ENCODE measurements at regions not wholly inside any gene's neighbourhood (a gene's known extent, or its start where the extent isn't known, plus 50 kb on each side); places are given as distances from the start of the nearest gene placed in this dataset.
"Not testable (repeated sequence)": the region's sequence is repeated elsewhere in the genome, so short reads cannot be mapped to it uniquely, and the experiment has no call there.

DNA sequence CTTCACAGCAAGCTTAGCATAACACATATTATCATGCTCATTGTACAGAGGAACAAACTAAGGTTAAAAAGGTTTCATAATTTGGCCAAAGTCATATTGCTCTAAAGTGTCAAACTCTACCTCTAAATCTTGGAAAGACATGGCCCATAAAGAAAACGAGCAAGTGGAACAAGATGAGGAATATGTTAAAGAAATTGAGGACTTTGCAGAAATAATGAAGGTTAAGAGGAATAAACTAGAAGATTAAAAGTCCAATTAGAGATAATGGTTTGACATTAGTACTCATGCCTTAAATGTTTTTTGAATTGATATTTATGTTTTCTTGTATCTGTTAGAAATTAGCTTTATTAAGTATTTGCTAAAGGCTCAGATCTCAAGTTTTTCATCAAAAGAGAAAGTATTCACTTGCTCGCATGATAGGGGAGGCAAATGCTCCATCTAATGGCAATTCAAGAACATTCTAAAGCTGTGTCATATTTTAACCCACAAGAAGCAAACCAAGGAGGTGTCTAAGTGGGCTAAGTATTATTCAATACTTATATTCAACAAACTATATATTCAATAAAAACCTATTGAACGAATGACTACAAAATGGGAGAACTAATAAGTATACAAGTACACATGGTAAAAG is 192.9 kb upstream of the SPTLC3 start:
- no peak for DNase-seq (ENCODE audit: low spot score)

DNA sequence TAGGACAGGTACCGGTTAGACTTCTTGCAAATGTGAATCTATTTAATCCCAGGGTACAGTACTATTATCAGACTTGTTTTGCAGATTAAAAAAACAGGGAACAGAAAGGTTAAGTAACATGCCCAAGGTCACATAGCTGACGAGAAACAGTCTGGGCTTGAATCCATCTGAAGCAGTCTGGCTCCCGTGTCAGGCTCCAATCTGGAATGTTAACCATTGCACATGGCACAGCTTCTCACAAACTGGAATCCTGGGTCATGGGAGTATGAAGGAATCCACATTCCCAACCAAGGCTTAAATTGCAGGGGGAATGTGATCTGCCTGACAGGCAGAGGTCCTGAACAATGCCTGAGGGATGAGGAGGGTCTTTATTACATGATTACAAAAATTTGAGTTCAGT is 187.5 kb upstream of the SPTLC3 start:
- DNase-seq (ENCODE audit: low spot score): no peak

GRCh38 chr20:12823734-12824133 is 185.0 kb upstream of the SPTLC3 start:
- no peak for DNase-seq (ENCODE audit: low spot score)

GRCh38 chr20:12824328-12825225 is 184.2 kb upstream of the SPTLC3 start:
- no peak for DNase-seq (ENCODE audit: low spot score)

- DNase-seq (ENCODE audit: low spot score): no peak
Measured at GRCh38 chr20:12825226-12825595, 183.6 kb upstream of the SPTLC3 start.

DNA sequence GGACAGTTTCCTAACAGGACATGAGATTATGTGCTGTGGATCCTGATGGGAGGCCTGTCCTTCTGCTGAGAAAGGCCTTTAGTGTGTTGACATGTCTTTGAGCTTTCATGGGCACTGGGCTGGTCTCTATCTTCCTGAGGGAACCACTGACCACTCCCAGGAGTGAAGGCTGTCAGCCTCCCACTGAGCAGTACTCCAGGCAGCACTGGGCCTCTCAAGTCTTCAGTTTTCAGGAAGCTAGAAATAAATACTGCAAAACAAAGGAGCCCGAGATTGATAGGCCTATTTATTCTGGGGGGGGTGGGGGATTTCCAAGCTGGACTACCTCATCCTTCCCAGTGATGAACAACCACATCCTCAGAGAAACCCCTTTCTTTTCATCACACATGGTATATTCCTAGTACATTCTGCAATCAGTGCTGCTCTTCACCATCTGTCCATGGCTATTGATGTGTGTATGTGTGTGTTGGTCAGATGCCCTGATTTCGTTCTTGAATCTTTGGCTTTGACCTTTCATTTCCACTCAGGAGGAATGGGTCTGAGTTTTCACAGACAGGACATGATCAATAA is 180.9 kb upstream of the SPTLC3 start:
- no peak for DNase-seq (ENCODE audit: low spot score)

- DNase-seq (ENCODE audit: low spot score): no peak
Measured at GRCh38 chr20:12829170-12829569, 179.6 kb upstream of the SPTLC3 start.

DNA sequence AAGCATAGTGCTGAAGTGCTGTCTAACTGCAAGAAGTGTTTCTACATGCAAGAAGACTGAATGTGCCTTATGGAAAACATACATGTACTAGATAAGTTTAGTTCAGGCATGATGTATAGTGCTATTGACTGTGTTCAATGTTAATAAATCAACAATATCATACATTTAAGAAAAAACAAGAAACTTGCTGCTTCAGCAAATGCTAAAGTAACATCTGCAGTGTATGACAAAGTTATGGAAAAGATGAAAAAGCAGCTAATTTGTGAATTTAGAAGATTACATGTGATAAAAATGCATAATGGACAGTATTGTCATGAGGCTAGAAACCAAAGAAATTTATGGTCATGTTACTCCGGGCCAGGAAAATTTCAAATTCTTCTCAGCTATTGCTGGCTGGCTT is 174.9 kb upstream of the SPTLC3 start:
- no peak for DNase-seq (ENCODE audit: low spot score)

GRCh38 chr20:12835999-12836398 is 172.8 kb upstream of the SPTLC3 start:
- no peak for DNase-seq (ENCODE audit: low spot score)

DNA sequence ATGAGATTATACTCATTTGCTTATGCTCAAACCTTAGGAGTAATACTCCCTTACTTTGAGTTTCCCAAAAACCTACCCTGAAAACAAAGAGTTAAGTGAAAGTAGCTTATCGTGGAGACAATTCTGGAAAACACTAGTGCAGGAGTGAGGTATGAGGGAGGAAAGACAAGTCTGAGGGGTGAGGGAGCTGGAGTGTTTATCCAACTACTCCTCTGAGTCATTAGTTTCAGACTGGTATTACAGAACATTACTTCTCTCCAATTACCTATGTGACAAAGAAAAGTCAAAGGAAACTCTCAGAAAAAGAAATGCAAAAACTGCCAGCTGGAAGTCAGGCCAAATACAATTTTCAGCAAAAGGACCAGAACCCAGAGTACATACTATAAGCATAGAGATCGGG is 171.1 kb upstream of the SPTLC3 start:
- DNase-seq (ENCODE audit: low spot score): no peak

- DNase-seq (ENCODE audit: low spot score): no peak
Measured at GRCh38 chr20:12838261-12838866, 170.4 kb upstream of the SPTLC3 start.

DNA sequence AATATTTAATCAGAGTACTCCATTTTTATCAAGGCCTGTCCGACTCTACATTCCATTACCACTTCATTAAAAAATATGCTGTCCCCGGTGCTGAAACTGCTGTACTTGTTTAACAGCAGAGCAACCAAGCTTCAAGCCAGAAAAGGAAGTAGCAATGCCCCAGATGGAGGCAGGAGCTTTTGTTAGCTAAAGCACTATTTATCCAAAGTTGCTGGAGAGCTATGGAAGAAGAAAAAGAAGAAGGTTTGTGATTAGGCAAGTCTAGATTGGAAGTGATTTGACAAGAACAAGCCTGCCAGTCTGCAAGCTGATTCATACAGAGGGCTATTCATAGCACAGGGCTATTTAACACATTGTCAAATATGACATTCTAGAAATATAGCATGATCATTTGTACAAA is 160.9 kb upstream of the SPTLC3 start:
- no peak for DNase-seq (ENCODE audit: low spot score)

DNA sequence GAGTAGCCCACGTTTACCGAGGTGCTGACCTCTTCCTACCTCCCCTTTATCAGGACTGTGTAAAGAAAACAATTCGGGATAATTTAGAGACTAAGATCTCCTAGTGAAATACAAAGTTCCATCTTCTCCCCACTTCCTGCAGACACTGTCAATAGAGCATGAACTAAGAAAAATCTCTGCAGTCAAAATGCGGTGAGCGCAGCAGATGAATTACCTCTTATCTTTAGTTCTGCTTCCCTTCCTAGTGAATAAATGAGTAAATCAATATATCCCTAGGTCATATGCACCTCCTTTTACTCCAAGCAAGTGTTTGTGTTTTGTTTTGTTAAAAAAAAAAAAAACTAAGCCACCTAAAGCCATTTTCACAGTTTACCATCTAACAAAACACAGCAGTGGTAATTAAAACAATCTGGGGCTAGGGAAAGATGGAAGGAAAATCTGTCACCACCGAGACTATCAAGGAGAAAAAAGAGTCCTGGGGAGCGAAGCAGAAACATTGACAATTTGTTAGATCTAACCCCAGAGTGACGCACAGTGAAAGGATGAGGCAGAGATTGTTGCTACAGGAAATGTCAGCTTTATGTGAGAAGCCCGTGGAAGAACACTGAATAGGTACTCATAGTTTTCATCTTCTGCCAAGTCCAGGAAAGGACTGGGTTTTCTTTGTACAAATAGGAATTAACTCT is 159.4 kb upstream of the SPTLC3 start:
- DNase-seq (ENCODE audit: low spot score): no peak

DNA sequence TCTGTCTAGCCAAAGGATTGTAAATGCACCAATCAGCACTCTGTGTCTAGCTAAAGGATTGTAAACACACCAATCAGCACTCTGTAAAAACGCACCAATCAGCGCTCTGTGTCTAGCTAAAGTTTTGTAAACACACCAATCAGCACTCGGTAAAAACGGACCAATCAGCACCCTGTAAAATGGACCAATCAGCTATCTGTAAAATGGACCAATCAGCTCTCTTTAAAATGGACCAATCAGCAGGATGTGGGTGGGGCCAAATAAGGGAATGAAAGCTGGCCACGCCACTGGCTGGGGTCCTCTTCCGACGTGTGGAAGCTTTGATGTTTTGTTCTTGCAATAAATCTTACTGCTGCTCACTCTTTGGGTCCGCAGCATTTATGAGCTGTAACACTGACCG is 151.1 kb upstream of the SPTLC3 start:
- not testable (repeated sequence) for DNase-seq (ENCODE audit: low spot score)

- DNase-seq (ENCODE audit: low spot score): no peak
Measured at GRCh38 chr20:12860619-12861247, 148.0 kb upstream of the SPTLC3 start.

GRCh38 chr20:12869669-12870068 is 139.1 kb upstream of the SPTLC3 start:
- DNase-seq (ENCODE audit: low spot score): no peak

- no peak for DNase-seq (ENCODE audit: low spot score)
Measured at GRCh38 chr20:12870588-12870987, 138.2 kb upstream of the SPTLC3 start.

DNA sequence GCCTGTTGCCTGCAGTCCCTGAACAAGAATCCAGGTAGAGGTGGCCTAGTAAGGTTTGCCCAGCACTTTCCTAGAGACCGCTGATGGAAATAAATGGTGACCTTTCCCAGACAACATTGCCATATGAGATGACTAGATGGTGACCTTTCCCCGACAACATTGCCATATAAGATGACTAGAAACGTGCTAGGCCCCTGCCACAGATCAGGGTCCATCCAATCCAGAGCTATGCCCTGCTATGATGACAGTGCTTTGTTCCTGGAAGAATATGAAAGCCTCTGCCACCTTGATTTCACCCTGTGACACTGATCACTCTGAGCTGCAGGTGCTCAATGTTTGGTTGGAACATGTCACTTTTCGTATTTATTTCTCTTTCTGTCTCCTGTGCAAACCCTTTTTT is 133.8 kb upstream of the SPTLC3 start:
- DNase-seq (ENCODE audit: low spot score): no peak

DNA sequence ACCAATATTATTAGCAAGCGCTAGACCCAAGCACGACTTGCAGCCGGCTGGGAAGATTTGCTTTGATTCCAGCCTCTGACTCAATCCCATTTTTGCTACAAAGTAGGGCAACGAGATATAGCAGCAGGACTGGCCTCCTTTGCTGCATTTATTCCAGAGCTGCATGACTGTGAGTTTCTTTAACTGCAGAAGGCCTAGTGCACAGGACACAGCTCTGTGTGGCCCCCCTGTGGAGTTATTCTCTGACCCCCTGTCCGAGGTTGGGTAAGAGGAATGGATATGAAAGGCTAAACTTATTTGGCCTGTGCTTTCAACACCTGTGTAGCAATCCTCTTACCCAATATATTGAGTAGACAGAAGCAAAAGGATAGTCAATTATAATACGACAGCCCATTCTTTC is 133.3 kb upstream of the SPTLC3 start:
- no peak for DNase-seq (ENCODE audit: low spot score)

DNA sequence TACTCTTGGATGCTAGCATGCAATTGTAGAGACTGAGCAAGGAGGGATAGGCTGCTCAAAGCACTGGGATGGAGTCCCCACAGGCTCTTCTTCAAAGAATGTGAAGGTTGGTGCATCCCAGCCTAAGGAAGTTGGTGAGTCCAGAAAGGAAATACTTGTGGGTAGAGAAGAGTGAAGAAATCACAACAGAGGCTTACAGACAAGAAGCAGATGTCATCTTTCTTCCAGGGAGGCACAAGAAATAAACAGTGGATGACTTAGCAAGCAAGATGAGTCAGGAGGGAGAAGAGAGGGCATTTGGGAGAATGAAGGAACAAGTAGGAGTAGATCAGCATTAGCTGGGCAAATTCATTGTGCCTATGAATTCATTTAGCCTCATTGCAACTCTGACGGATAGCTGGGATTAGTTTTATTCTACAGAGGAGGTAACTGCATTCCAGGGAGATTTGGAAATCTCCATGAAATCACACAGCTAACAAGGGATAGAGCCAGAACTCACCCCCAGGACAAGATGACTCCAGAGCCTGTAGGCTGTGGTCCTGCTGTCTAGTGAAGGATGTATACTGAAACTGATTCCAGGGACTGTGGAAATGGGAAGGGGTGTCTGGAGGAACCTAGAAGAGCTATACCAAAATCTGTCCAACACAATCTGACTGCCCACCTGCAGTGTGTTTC is 125.8 kb upstream of the SPTLC3 start:
- DNase-seq (ENCODE audit: low spot score): peak; percentile 48

DNA sequence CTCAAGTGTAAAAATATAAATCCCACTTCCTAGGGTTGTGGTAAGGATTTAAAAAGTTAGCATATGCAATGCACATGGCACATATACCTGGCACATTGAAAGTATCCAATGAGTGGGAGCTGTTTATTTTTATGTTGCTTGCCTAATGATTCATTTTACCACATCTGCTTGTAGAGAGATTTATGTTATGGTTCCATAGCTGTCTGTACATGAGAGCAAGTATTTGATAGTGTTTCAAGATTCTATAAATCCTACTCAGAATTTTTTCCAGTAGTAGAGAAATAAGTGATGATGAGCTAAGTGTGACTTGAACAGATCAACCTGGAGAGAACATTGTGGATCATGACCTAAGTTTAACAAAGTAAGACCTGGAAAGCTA is 125.3 kb upstream of the SPTLC3 start:
- DNase-seq (ENCODE audit: low spot score): no peak

All from H4 (cell line).